Renal pelvis (tissue), 1 donor: ENCODE measurements at regions not wholly inside any gene's neighbourhood (a gene's known extent, or its start where the extent isn't known, plus 50 kb on each side); places are given as distances from the start of the nearest gene placed in this dataset.

Source experiments
- DNase-seq: peaks from one replicate; pipeline ENCODE4 v3.0.0-alpha.2; 2013

DNA sequence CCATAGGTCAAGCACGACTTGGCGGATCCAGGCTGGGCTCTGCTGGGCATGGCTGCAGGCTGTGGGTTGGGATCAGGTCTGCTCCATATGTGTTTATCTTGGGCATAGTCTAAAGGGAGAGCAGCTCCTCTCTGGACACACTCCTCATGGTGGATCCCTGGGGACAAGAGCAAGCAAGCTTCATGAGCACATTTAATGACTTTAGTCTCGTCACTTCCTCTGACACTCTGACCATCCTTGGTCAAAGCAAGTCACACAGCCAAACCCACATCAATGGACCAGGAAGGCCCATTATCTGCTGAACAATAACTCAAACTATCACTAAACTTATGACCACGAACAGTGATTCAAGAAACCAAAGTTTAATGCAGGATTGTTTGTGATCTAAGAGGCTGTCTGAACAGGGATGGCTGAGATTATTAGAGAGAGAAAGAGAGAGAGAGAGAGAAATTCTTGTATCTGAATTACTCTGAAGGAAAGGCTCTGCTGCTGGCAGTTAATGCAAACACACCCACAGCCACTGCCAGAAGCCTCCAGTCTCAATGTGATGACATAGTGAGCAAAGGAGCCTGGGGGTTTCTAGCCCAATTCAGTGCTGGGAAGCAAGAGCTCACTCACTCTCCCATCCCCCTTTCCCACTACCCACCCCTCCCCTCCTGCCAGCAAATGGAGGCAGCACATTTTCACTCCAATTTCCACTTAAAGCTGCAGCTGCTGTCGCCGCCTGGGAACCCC is 490.2 kb upstream of the SULF2 start:
- DNase-seq, result no peak

GRCh38 chr20:48273843-48274242 is 488.6 kb upstream of the SULF2 start:
- no peak for DNase-seq

GRCh38 chr20:48270885-48271284 is 485.6 kb upstream of the SULF2 start:
- no peak for DNase-seq

DNA sequence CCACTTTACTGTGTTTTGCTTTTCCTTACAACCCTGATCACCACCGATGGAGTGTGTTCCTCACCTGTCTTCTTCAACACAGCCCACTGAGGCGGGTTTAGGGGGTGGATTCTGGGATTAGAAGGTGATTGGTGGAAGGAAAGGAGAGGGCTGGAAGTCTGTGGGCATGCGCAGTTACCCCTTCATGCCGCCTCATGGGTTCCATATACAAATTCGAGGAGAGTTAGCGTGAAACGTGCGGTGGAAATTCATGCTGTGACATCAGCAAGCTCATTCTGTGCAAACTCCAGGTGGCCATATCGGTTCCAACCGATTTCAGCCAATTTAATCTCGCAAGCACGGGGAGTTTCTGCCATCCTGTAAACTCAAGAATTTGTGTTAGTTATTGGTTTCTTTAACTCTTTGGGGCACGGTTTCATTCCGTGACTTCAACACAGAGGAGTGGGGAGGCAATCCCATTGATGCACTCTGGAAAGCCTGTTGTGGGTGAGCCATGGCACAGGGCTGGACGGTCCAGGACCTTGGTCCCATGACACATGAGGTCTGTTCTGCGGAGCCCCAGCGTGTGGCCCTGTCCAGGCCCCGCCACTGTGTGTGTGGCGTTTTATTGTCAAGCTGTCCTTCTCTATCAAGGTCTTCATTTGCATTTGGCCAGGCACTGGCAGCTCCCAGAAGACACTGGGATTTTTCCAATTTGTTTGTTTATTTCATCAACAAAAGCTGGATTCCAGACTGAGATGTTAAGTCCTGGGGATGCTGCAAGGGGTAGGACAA is 482.8 kb upstream of the SULF2 start:
- no peak for DNase-seq

GRCh38 chr20:48266571-48266970 is 481.3 kb upstream of the SULF2 start:
- no peak for DNase-seq

GRCh38 chr20:48265791-48266190 is 480.5 kb upstream of the SULF2 start:
- no peak for DNase-seq

GRCh38 chr20:48262955-48263354 is 477.7 kb upstream of the SULF2 start:
- no peak for DNase-seq

- no peak for DNase-seq
These were observed 477.2 kb upstream of the SULF2 start for GRCh38 chr20:48262466-48262865.

DNA sequence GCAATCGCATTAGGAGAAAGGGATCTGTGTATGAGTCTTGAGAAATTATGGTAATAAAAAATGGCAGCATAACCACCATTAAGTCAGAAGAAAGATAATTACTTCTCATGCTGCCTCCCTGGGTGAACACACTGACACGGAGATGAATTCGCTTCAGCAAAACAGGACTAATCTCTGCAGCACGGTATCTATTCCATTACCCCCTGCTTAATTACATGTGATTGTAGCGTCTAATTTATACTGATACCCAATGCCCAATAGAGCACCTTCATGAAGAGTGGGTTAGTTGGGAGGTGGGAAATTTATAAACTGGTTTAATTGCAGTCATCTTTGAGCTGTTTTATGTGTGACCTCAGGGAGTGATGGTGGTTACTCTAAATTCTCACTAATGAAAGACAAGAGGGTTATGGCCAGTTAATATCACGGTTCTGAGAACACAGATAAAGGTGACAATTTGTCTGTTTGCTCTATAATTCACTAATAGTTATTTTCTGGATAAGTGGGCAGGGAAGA is 476.2 kb upstream of the SULF2 start:
- no peak for DNase-seq

- DNase-seq, result no peak
These were observed 475.0 kb upstream of the SULF2 start for GRCh38 chr20:48260129-48260756.

GRCh38 chr20:48259456-48259855 is 474.2 kb upstream of the SULF2 start:
- DNase-seq, result no peak

- no peak for DNase-seq
These were observed 472.6 kb upstream of the SULF2 start for GRCh38 chr20:48257833-48258232.

DNA sequence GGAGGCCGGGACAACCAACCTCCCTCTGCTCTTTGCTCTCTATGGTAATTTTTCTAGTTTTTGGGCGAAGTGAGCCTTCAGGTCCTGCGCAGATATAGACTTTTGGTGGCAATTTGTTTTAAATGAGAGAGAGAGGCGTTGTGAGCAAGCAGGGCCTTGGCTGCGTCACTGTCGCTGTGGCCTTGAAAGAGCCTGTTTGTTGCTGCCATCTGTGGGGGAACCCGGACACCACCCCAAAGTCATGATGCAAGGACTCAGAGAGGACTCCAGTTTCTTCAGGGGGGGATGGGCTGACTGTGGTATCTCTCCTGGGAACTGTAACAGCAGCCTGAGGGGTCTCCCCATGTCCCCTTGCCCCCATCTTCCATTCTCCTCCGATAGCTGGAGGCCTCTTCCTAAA is 462.7 kb upstream of the SULF2 start:
- DNase-seq, result no peak

GRCh38 chr20:48246061-48246790 is 460.9 kb upstream of the SULF2 start:
- no peak for DNase-seq

GRCh38 chr20:48242623-48243022 is 457.3 kb upstream of the SULF2 start:
- DNase-seq, result no peak

DNA sequence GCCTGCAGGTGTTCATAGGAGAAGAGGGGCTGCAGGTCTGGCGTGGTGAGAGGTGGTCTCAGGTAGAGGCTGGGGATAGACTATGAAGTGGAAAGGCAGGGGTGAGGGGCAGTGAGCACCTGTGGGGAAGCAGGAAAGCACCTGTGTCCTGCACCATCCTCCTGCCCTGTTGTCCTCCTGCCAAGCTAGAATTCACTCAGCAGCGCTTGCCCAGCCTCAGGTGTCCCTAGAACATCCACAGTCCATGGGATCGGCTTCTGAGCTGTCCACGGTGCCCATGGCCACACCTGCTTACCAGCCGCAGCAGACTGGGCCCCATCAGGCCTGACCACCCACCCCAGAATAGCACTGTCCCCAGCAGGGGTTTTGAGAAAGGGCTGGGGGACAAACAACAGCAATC is 456.2 kb upstream of the SULF2 start:
- no peak for DNase-seq

GRCh38 chr20:48238781-48239180 is 453.5 kb upstream of the SULF2 start:
- no peak for DNase-seq

- DNase-seq, result no peak
These were observed 453.0 kb upstream of the SULF2 start for GRCh38 chr20:48238326-48238725.

GRCh38 chr20:48236000-48236970 is 451.0 kb upstream of the SULF2 start:
- DNase-seq, result no peak

DNA sequence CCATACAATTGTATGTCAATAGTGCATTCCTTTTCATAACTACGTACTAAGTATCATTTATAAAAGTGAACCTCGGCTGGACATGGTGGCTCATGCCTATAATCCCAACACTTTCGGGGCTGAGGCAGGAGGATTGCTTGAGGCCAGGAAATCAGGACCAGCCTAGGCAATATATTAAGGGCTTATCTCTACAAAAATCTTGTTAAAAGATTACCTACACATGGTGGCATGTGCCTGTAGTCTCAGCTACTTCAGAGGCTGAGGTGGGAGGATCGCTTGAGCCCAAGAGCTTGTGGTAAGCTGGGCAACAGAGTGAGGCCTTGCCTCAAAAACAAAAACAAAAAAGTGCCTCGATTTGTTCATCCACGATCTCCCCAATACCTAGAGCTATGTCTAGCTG is 449.7 kb upstream of the SULF2 start:
- DNase-seq, result no peak
